GM23248 (cell line): ENCODE measurements at regions not wholly inside any gene's neighbourhood (a gene's known extent, or its start where the extent isn't known, plus 50 kb on each side); places are given as distances from the start of the nearest gene placed in this dataset.
A peak's percentile ranks its signal among the peaks of the same experiment; 100 is the strongest.

Source experiments
- DNase-seq: peaks from one replicate; pipeline ENCODE4 v3.0.0-alpha.2; 2015
- H2AFZ ChIP-seq: fragments of 200-600 bp; sonication (generic); 2 replicates; pipeline ENCODE4 v1.6.1; 2016; ENCODE audit warnings: antibody characterized with exemption
- H3F3A ChIP-seq: fragments of 200-600 bp; sonication (generic); 2 replicates; pipeline ENCODE4 v1.6.1; 2016; ENCODE audit warnings: mild to moderate bottlenecking, antibody characterized with exemption, mixed run types; ENCODE audit not compliant: insufficient read depth
- H3K27ac ChIP-seq: fragments of 200-600 bp; sonication (generic); 2 replicates; pipeline ENCODE4 v1.5.1; 2016; ENCODE audit warnings: mild to moderate bottlenecking
- H3K27me3 ChIP-seq: fragments of 200-600 bp; sonication (generic); replicated peaks from 2 replicates; pipeline ENCODE4 v1.6.1; 2016; ENCODE audit warnings: mild to moderate bottlenecking; ENCODE audit not compliant: insufficient read depth
- H3K36me3 ChIP-seq: fragments of 200-600 bp; sonication (generic); 2 replicates; pipeline ENCODE4 v1.6.1; 2016; ENCODE audit warnings: low read depth, mild to moderate bottlenecking
- H3K4me1 ChIP-seq: fragments of 200-600 bp; sonication (generic); 2 replicates; pipeline ENCODE4 v1.6.1; 2016; ENCODE audit warnings: mild to moderate bottlenecking; ENCODE audit not compliant: insufficient read depth
- H3K4me2 ChIP-seq: fragments of 200-600 bp; sonication (generic); one replicate; pipeline ENCODE4 v1.6.1; 2016; ENCODE audit warnings: mild to moderate bottlenecking; ENCODE audit not compliant: unreplicated experiment
- H3K4me3 ChIP-seq: fragments of 200-600 bp; sonication (generic); 2 replicates; pipeline ENCODE4 v1.5.1; 2016; ENCODE audit warnings: mild to moderate bottlenecking
- H3K79me2 ChIP-seq: fragments of 200-600 bp; sonication (generic); 2 replicates; pipeline ENCODE4 v1.6.1; 2016; ENCODE audit warnings: mild to moderate bottlenecking; ENCODE audit not compliant: insufficient read depth
- H3K9ac ChIP-seq: fragments of 200-600 bp; sonication (generic); 2 replicates; pipeline ENCODE4 v1.6.1; 2016; ENCODE audit warnings: mild to moderate bottlenecking
- H3K9me2 ChIP-seq: fragments of 200-600 bp; sonication (generic); 2 replicates; pipeline ENCODE4 v1.6.1; 2016; ENCODE audit warnings: mixed run types, mild to moderate bottlenecking, moderate library complexity; ENCODE audit not compliant: insufficient read depth
- H3K9me3 ChIP-seq: fragments of 200-600 bp; sonication (generic); one replicate; pipeline ENCODE4 v1.6.1; 2017; ENCODE audit warnings: low read depth
- H4K20me1 ChIP-seq: fragments of 200-600 bp; sonication (generic); 2 replicates; pipeline ENCODE4 v1.6.0; 2016; ENCODE audit not compliant: insufficient read depth
- EZH2 ChIP-seq: fragments of 200-600 bp; sonication (generic); IDR thresholded peaks from 2 replicates; pipeline ENCODE4 v1.6.1; 2018; ENCODE audit warnings: antibody characterized with exemption, mild to moderate bottlenecking; ENCODE audit not compliant: insufficient read depth, poor library complexity, severe bottlenecking
- EZH2phosphoT487 ChIP-seq: fragments of 200-600 bp; sonication (generic); IDR thresholded peaks from 2 replicates; pipeline ENCODE4 v1.6.1; 2018; ENCODE audit warnings: antibody characterized with exemption, moderate library complexity, mild to moderate bottlenecking, low read depth; ENCODE audit not compliant: insufficient read depth
- WGBS, 2 experiments: methylation state at CpG; one replicate each; pipeline ENCODE4 v1.1.6; 2015 to 2017; ENCODE audit warnings: low lambda C conversion rate in 2 of 2, low coverage in 1 of 2; ENCODE audit errors: missing lambda C conversion rate in 2 of 2; 5-methylcytosine and 5-hydroxymethylcytosine counted together
- in situ Hi-C: fragments of 300-500 bp; cut with MboI; formaldehyde crosslinking; loops from 2 replicates; pipeline ENCODE4 v1.15.0; 2020

DNA sequence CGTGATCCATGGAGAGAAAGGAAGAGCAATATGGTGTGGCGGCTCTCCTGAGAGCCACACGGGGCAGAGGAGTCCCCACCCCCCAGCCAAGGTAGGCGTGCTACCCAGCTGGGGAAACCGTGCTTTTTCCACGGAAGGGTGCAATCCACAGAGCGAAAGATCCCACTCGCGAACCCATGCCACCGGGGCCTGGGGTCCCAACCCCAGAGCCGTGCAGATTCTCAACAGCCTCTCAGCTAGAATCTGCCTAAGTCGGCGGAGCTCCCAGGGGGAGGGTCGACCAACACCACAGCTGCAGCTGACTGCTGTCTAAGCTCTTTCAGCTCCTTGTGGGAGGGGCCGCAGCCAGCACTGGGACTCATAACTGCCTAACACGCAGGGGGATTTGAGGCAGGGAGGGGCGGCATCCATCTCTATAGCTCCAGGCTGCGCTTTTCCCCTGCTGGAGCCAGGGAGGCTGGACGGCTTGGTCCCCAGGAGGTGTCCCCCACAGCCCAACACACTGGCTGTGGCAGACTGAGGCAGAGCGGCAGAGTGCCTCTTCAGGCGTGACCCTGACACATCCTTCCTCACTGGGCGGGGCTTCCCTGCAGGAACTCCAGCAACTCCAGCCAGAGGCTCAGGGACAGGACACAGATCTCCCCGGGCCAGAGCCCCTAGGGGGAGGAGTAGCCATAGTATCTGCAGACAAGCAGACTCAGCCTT, 107.6 kb upstream of the ZBTB20 start:
- DNase-seq, result no peak

DNA sequence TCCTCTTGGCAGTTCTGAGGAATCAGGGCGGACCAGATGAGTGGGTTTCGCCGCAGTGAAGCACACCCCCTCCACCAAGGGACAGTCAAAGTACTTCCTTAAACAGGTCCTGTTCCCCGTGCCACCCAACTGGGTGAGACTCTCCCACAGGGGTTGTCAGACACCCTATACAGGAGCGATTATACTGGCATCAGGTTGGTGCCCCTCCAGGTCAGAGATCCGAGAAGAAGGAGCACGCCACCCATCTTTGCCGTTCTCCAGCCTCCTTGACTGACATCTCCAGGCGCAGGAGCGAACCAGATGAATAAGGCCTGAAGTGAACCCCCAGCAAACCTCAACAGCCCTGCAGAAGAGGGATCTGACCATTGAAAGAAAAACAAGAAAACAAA, 108.1 kb upstream of the ZBTB20 start:
- H3K9ac ChIP-seq, result no peak overlapping the region
- DNase-seq, result no peak
- no peaks in the 10 kb centered on the region for H3K9me2 ChIP-seq
- no peaks in the 10 kb centered on the region for H3K9me3 ChIP-seq
- TF ChIP-seq EZH2phosphoT487 (no peak), EZH2 (no peak)
- no peaks in the 10 kb centered on the region for H3K79me2 ChIP-seq
- H4K20me1 ChIP-seq, result no peaks in the 10 kb centered on the region
- no peak overlapping the region for H3K4me3 ChIP-seq
- no peak overlapping the region for H3K4me2 ChIP-seq
- no peaks in the 10 kb centered on the region for H3K36me3 ChIP-seq
- WGBS, 2 experiments, result 91 to 94% methylated on average over 10 of the region's 10 CpGs
- in situ Hi-C loops, result no loop called here
- H3K27me3 ChIP-seq, result no peaks in the 10 kb centered on the region
- no peak overlapping the region for H2AFZ ChIP-seq
- peaks cover 10% of the 10 kb centered on the region for H3K4me1 ChIP-seq
- peaks cover 7% of the 10 kb centered on the region; the same call in 1 of the 2 replicates for H3F3A ChIP-seq
- no peak overlapping the region for H3K27ac ChIP-seq

More for the DNA sequence above, 107.6 kb upstream of the ZBTB20 start:
- no peaks in the 10 kb centered on the region for H4K20me1 ChIP-seq
- no peaks in the 10 kb centered on the region for H3K36me3 ChIP-seq
- H3K4me1 ChIP-seq, result peaks cover 10% of the 10 kb centered on the region
- H3K27me3 ChIP-seq, result no peaks in the 10 kb centered on the region
- WGBS, 2 experiments, result 90 to 93% methylated on average over 17 to 20 of the region's 23 CpGs
- H3F3A ChIP-seq, result peaks cover 7% of the 10 kb centered on the region; the same call in 1 of the 2 replicates
- no peak overlapping the region for H2AFZ ChIP-seq
- TF ChIP-seq EZH2phosphoT487 (no peak), EZH2 (no peak)
- H3K4me3 ChIP-seq, result no peak overlapping the region
- no peaks in the 10 kb centered on the region for H3K9me2 ChIP-seq
- no peaks in the 10 kb centered on the region for H3K79me2 ChIP-seq
- H3K9me3 ChIP-seq, result no peaks in the 10 kb centered on the region
- in situ Hi-C loops, result no loop called here
- no peak overlapping the region for H3K9ac ChIP-seq
- H3K4me2 ChIP-seq, result no peak overlapping the region
- no peak overlapping the region for H3K27ac ChIP-seq

DNA sequence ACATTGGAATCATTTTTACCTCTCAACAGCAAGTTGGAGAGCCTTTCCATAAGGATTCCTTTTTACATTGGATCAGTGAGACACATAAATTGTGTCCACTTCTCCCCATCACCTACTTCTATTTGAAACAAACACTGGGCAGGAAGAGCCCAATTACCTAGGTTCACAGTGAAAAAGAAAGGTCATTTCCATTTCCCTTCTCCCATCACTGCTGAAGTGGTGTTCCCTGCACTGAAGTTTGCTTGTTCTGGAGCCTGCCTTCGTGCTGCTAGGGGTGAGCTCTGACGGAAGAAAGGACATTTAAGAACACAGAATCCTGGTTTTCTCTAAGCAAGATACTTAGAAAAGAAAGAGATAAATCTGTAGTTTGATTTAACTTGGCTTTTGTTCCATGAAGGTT, 123.8 kb upstream of the ZBTB20 start:
- Histone ChIP-seq H3K79me2 (no peaks in the 10 kb centered on the region), H3K36me3 (no peaks in the 10 kb centered on the region), H2AFZ (no peak overlapping the region), H3K9me3 (no peaks in the 10 kb centered on the region), H3K4me3 (no peak overlapping the region), H3K27me3 (no peaks in the 10 kb centered on the region), H3F3A (no peaks in the 10 kb centered on the region), H4K20me1 (no peaks in the 10 kb centered on the region), H3K9me2 (no peaks in the 10 kb centered on the region), H3K9ac (no peak overlapping the region), H3K27ac (no peak overlapping the region), H3K4me2 (no peak overlapping the region), H3K4me1 (peaks cover 12% of the 10 kb centered on the region; the same call in 1 of the 2 replicates)
- 90 to 92% methylated on average over 2 of the region's 2 CpGs for WGBS, 2 experiments
- in situ Hi-C loops, result no loop called here
- TF ChIP-seq EZH2phosphoT487 (no peak), EZH2 (no peak)
- DNase-seq, result no peak

DNA sequence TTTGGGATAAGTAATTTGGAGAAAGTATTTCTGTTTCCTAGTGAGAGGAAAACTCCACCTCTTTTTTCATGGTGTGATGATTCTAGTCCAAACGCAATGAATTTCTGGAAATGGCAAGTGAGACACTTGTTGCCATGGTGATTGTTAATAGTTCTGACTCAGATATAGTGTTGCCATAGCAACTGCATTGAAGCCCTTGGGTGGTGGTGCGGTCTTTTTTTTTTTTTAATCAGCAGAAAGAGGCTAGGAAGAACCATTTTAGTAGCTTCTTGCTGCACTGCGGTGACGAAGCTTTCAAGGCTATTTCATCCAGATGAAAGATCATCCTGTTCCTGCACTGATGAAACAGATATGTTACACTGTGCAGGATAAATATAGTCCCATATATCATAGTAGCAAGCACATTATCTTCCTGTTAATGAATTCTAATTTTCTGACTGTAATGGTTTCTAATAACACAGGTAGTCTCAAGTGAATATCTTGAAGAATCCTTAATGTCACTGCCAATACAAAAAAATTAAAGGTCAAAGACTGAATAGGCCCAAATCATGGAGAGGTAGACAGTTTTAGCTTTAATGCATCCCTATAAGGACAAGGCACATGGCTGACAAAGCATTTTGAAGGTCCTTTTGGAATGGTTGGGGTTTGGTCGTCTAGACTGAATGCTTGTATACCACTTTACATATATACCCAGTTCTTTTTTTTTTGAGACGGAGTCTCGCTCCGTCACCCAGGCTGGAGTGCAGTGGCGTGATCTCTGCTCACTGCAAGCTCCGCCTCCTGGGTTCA, 125.1 kb upstream of the ZBTB20 start:
- no peaks in the 10 kb centered on the region for H3K27me3 ChIP-seq
- H3K9me3 ChIP-seq, result no peaks in the 10 kb centered on the region
- no peaks in the 10 kb centered on the region for H3F3A ChIP-seq
- H3K79me2 ChIP-seq, result no peaks in the 10 kb centered on the region
- WGBS, 2 experiments, result 60 to 62% methylated on average over 10 of the region's 10 CpGs
- H3K4me1 ChIP-seq, result peaks cover 15% of the 10 kb centered on the region; the same call in 1 of the 2 replicates
- peak; percentile 97 for DNase-seq
- H4K20me1 ChIP-seq, result no peaks in the 10 kb centered on the region
- peak overlapping the region; percentile 25 for H3K4me2 ChIP-seq
- no peak for TF ChIP-seq EZH2
- TF ChIP-seq EZH2phosphoT487, result no peak
- peak overlapping the region; percentile 37; the same call in 1 of the 2 replicates for H3K9ac ChIP-seq
- H3K36me3 ChIP-seq, result no peaks in the 10 kb centered on the region
- H3K27ac ChIP-seq, result peak overlapping the region; percentile 51
- no peaks in the 10 kb centered on the region for H3K9me2 ChIP-seq
- H2AFZ ChIP-seq, result peak overlapping the region; percentile 24; the same call in 1 of the 2 replicates
- no peak overlapping the region for H3K4me3 ChIP-seq
- in situ Hi-C loops, result no loop called here
